HT-29 (cell line): ENCODE measurements at regions not wholly inside any gene's neighbourhood (a gene's known extent, or its start where the extent isn't known, plus 50 kb on each side); places are given as distances from the start of the nearest gene placed in this dataset. TPM values are rescaled to one million over a fixed set of nuclear protein-coding genes. Genes with fewer than 3 reads are reported as not detected.

Experiments used
- DNase-seq: peaks from one replicate; pipeline ENCODE4 v3.0.0-alpha.2; 2015; ENCODE audit warnings: low spot score
- small RNA-seq: library from RNA; depleted of rRNA; stranded (forward); fragments of <200 nt; gene quantifications from one replicate; pipeline ENCODE3, GENCODE V24; 2014

DNA sequence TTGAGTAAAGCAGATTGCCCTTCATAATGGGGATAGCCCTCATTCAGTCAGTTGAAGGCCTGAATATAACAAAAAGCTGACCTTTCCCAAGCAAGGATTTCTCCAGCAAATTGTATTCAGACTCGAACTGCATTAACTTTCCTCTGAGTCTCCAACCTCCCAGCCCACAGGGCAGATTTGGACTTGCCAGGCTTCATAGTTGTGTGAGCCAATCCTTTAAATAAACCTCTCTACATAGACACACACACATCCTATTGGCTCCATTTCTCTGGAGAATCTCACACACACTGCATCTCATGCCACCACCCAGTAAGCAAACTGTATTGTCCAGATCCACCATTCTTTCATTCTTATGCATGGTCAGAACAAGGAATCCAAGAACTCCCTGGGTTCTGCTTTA, 225.1 kb downstream of the MPDZ start:
- DNase-seq, result no peak

Small RNA genes lying in the stretch of these regions (small RNA-seq; reads per million reads assigned to genes)
- gene RF00019, result not detected
